ENCODE measurements at regions not wholly inside any gene's neighbourhood (a gene's known extent, or its start where the extent isn't known, plus 50 kb on each side); places are given as distances from the start of the nearest gene placed in this dataset.
"Not testable (repeated sequence)": the region's sequence is repeated elsewhere in the genome, so short reads cannot be mapped to it uniquely, and the experiment has no call there.

- DNase-seq, result no peak
These were observed 216.4 kb downstream of the MN1 start for GRCh38 chr22:27585141-27585540.

GRCh38 chr22:27588268-27588667, 213.3 kb downstream of the MN1 start:
- DNase-seq, result no peak

GRCh38 chr22:27588915-27589314, 212.6 kb downstream of the MN1 start:
- no peak for DNase-seq

- DNase-seq, result no peak
These were observed 210.5 kb downstream of the MN1 start for GRCh38 chr22:27591060-27591459.

- no peak for DNase-seq
These were observed 208.2 kb downstream of the MN1 start for GRCh38 chr22:27593378-27593777.

- DNase-seq, result no peak
These were observed 207.5 kb downstream of the MN1 start for GRCh38 chr22:27594020-27594419.

- no peak for DNase-seq
These were observed 207.0 kb downstream of the MN1 start for GRCh38 chr22:27594474-27595134.

GRCh38 chr22:27596133-27596870, 205.3 kb downstream of the MN1 start:
- no peak for DNase-seq

GRCh38 chr22:27597703-27598444, 203.7 kb downstream of the MN1 start:
- DNase-seq, result no peak

- no peak for DNase-seq
These were observed 202.8 kb downstream of the MN1 start for GRCh38 chr22:27598792-27599191.

GRCh38 chr22:27601195-27601594, 200.4 kb downstream of the MN1 start:
- no peak for DNase-seq

- DNase-seq, result no peak
These were observed 199.2 kb downstream of the MN1 start for GRCh38 chr22:27602390-27602789.

GRCh38 chr22:27603111-27603799, 198.3 kb downstream of the MN1 start:
- DNase-seq, result no peak

GRCh38 chr22:27603800-27604144, 197.8 kb downstream of the MN1 start:
- DNase-seq, result no peak

- no peak for DNase-seq
These were observed 196.2 kb downstream of the MN1 start for GRCh38 chr22:27605390-27605789.

GRCh38 chr22:27607750-27608149, 193.8 kb downstream of the MN1 start:
- DNase-seq, result not testable (repeated sequence)

GRCh38 chr22:27609451-27609888, 192.1 kb downstream of the MN1 start:
- no peak for DNase-seq

- DNase-seq, result not testable (repeated sequence)
These were observed 191.4 kb downstream of the MN1 start for GRCh38 chr22:27610164-27610563.

GRCh38 chr22:27610863-27611786, 190.4 kb downstream of the MN1 start:
- no peak for DNase-seq

- no peak for DNase-seq
These were observed 189.4 kb downstream of the MN1 start for GRCh38 chr22:27612115-27612514.

- DNase-seq, result no peak
These were observed 188.2 kb downstream of the MN1 start for GRCh38 chr22:27613099-27614005.

Measured in activated CD4-positive, alpha-beta T cell treated with anti-CD3 and anti-CD28 coated beads, Interleukin-2, Interleukin-6, amounts not matched to agents 100 ng/mL and 50 ng/mL, durations not matched to agents 16 hours and 8 hours (primary cell).